ENCODE measurements at regions not wholly inside any gene's neighbourhood (a gene's known extent, or its start where the extent isn't known, plus 50 kb on each side); places are given as distances from the start of the nearest gene placed in this dataset.

GRCh38 chr9:18421391-18421790, 52.6 kb upstream of the ADAMTSL1 start:
- no peak for DNase-seq

DNA sequence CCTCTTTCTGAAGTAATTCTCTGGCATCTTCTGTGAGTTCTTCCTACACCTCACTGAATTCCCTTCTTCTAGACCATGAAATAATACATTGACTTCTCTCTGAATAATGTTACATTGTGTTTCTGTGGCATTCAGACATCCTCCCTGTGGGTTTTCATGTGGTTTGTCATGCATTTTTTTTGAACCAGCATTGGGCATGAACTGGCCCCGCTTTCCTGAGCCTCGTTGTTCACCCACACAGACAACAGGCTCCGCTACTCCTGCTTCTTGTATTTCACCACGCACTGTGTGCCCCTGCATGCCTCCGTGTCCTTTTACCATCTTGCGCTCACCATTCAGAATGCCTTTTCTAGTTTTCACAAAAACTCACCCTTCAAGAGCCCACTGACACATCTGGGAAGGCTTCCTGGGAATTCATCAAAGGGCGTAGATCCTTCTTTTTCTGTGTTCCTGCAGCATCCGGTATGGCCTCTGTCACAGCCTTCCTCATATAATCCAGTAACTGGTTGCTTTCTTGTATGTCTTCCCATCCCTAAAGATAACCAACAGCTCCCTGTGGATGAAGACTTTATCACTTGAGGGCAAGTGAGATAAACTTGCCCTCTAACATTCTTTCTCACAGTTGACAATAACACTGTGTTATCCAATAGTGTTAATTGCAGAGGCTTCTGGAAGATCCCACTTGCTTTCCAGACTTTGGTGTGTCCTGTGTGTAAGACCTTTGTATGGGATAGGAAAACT, 51.5 kb upstream of the ADAMTSL1 start:
- DNase-seq, result no peak

DNA sequence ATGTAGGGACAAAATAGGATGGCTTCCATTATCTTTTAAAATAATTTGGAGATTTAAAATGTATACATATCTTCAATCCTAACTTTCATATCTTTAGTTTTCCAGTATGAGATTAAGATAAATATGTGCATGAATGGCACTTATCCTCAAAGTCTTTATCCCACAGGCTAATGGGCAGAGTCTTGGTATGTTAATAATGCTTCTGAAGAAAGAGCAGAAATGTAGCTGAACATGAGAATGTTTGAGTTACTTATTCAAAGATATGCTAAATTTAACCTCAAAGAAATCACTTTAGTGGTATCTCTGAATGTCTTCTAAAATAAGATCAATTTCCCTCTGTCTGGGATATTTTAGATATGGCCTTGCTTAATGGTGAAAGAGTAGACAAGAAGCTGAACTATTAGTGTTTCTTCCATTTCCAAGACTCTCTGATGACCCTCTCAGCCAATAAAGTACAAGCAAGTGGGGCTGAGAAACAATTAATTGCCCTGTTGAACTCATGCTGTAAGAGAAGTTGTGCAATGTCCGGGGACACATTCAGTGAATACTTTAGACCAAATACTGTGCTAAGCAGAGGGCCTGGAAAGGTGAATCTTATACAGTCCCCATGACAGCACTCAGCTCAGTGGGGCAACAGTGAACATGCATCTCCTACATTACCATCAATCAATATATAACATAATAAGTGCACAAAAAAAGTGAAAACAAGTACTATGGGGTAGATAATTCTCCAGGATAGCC, 50.0 kb upstream of the ADAMTSL1 start:
- DNase-seq, result no peak
